ENCODE measurements at regions not wholly inside any gene's neighbourhood (a gene's known extent, or its start where the extent isn't known, plus 50 kb on each side); places are given as distances from the start of the nearest gene placed in this dataset.

- DNase-seq = no peak
Measured at GRCh38 chr6:73901986-73902385, 206.0 kb downstream of the CD109 start.

DNA sequence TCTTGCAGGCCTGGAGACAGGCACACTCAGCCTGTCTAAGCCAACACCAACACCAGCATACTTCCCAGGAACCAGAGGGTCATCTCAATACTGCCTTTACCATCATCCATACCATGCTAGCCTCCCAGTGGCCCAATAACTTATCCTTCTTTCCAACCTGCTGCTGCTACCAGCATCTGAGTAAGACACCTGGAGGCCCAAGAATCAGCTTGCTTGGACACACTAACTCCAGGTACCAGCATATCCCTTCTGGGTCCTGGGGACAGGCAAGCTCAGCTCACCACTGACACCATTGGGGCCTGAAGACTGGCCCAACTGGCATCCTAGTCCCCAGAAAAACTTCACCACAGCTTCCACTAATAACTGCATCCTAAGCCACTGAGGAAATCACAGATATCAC, 205.3 kb downstream of the CD109 start:
- DNase-seq = no peak

DNA sequence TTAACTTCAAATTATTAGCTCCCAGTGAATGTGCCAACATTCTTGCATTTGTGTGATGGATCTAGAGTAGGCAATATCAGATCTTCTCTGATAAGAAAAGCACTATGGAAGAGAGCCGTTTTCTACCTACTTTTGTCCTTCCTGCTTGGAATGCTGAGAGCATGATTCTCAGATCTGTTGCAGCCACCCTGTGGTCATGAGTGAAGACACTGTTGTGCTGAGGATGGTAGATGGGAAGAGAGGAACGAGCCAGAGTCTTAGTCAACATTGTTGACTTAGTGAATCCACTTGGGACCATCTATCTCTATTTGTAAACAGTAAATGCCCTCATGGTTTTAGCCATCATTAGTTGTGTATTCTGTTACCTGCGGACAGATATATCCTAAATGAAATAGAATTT, 202.6 kb downstream of the CD109 start:
- no peak for DNase-seq

DNA sequence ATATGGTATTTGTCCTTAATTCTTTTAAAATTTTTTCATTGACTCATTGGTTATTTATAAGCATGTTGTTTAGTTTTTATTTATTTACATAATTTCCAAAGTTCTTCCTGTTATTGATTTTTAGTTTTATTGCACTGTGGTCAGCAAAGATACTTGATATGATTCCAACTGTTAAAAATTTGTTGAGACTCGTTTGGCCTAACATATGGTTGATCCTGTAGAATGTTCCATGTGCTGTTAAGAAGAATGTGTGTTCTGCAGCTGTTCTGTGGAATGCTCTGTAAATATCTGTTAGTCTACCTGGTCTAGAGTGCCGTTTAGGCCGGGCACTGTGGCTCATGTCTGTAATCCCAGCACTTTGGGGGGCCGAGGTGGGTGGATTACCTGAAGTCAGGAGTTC, 197.7 kb downstream of the CD109 start:
- no peak for DNase-seq

GRCh38 chr6:73888050-73888449, 192.0 kb downstream of the CD109 start:
- peak; percentile 13 for DNase-seq

DNA sequence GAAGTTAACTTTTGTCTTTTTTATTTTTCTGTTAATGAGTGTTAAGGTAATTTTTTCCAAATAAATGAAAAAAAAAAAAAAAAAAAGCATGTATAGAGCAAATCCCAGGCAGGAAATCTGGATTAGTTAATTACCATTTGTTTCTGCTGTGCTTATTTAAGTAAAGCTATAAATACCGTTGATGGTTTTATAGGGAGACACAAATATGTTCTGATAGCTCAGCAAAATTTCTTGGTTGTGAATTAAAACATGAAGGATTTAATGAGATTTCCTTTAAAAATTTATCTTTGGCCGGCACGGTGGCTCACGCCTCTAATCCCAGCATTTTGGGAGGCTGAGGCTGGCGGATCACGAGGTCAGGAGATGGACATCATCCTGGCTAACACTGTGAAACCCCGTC, 189.4 kb downstream of the CD109 start:
- DNase-seq = no peak

GRCh38 chr6:73884540-73884939, 188.5 kb downstream of the CD109 start:
- no peak for DNase-seq

GRCh38 chr6:73879501-73880293, 183.7 kb downstream of the CD109 start:
- no peak for DNase-seq

DNA sequence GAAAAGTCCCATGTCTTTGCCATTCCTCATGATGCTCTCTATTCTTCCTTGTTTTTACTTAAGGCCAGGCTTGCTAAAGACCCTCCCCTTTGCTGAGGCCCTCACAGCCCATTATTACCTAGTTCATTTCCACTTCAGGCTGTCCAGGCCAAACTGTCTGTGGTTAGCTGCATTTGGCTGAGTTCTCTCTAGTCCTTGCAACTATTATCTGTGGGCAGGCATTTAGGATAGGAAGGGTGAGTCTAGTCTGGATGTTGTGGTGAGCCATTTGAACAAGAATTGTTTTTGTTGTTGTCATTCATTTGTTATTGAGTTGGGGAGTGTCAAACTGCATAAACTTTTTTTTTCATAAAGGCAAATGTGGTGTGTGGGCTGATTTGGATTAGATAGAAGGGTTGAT, 182.4 kb downstream of the CD109 start:
- no peak for DNase-seq
